ENCODE measurements at regions not wholly inside any gene's neighbourhood (a gene's known extent, or its start where the extent isn't known, plus 50 kb on each side); places are given as distances from the start of the nearest gene placed in this dataset.

DNA sequence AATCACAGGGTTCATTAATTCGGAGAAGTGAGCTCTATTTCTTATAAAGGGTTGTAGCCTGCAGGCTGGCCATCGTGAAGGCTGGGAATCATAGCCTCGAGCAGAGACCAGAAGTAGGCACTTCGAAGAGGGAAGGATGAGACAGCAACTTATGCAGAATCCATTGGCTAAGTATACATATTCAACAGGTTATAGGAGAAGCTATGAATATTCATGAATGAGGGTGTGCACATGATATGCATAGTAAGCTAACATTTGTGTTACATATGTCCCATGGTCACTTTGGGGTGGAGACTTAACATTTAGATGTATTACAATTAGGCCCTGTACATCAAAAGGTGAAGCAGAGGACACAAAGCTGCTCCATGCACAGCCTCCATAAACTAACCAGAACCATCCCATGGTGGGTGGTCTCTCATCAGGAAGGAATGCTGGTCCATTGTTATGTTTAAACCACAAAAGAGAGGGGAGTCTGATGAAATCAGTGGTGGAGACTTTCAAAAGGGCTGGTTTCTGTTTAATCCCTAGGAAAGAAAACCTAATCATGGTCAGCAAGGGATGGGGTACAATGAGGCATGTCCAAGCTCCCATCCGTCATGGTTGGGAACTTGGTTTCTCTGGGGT is 80.8 kb upstream of the FHIT start:
- TF ChIP-seq, protein P1, sequence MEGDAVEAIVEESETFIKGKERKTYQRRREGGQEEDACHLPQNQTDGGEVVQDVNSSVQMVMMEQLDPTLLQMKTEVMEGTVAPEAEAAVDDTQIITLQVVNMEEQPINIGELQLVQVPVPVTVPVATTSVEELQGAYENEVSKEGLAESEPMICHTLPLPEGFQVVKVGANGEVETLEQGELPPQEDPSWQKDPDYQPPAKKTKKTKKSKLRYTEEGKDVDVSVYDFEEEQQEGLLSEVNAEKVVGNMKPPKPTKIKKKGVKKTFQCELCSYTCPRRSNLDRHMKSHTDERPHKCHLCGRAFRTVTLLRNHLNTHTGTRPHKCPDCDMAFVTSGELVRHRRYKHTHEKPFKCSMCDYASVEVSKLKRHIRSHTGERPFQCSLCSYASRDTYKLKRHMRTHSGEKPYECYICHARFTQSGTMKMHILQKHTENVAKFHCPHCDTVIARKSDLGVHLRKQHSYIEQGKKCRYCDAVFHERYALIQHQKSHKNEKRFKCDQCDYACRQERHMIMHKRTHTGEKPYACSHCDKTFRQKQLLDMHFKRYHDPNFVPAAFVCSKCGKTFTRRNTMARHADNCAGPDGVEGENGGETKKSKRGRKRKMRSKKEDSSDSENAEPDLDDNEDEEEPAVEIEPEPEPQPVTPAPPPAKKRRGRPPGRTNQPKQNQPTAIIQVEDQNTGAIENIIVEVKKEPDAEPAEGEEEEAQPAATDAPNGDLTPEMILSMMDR (IDR thresholded peaks at IDR 0.05), result no peak
- TF ChIP-seq POLR2A (IDR thresholded peaks at IDR 0.05) (no peak), POLR2AphosphoS5 (IDR thresholded peaks at IDR 0.05) (no peak)

Data from transverse colon (tissue), 4 donors.